GM18873 (cell line): ENCODE measurements at regions not wholly inside any gene's neighbourhood (a gene's known extent, or its start where the extent isn't known, plus 50 kb on each side); places are given as distances from the start of the nearest gene placed in this dataset.
"Not testable (repeated sequence)": the region's sequence is repeated elsewhere in the genome, so short reads cannot be mapped to it uniquely, and the experiment has no call there.

ENCODE experiments used
- ATAC-seq: cut with Tn5 transposase; IDR thresholded peaks from one replicate; pipeline ENCODE4 v1.9.1; 2021; ENCODE audit warnings: mild to moderate bottlenecking, moderate library complexity, moderate number of reproducible peaks; ENCODE audit not compliant: unreplicated experiment, low FRiP score

DNA sequence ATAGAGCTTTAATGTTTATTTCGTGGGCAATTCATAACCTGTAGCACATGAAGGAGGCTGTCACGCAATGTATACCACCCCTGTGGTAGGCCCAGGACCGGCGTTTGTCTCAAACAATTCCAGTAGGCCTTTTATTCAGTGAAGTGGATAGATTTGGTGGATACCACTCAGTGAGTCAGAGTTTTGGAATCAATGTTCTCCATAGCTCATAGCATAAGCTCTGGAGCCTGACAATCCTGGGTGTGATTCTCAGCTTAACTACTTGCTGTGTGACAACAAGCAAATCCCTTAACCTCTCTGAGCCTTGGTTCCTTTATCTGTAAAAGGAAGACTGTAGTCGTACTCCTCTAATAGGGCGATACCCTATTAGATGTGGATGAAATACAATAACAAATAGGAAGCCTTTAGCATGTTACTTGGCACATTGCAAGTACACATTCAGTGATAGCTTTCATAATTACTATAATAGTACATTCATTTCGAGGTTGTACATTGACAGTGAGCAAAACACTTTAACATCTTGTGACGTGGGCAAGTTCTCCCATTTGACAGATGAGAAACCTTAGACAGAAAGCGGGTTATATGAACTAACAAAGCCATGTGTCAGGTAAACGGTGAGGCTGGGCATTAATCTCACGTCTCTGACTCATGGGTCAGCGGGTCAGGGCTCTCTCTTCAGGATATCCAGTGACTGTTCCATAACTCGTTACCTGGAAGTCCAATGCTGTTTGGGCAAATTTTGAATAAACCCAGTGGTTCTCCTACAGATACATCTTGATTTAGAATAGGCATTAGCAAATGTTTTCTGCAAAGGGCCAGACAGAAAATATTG, 130.8 kb downstream of the C9orf152 start:
- no peak for ATAC-seq

GRCh38 chr9:110077925-110078324, 130.0 kb downstream of the C9orf152 start:
- ATAC-seq = no peak

GRCh38 chr9:110078604-110079003, 129.4 kb downstream of the C9orf152 start:
- no peak for ATAC-seq

DNA sequence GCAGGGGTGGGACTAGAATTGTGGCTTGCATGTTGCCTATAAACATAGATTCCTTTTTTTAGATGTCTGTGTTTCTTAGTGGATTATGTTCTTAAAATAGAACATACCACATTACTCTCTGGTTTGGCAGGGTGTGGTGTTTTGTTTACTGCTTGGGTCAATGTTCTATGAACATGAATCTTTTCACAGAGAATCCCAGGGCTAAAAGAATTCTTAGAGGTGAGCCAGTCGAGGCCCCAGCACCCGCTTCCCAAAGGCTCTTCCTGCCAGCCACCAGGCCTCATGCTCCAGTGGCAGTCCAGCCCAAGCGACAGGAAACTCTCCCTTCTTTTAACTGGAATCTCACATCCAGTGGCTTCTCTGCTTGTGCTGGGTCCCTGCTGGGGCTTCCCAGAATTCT, 126.6 kb downstream of the C9orf152 start:
- no peak for ATAC-seq

DNA sequence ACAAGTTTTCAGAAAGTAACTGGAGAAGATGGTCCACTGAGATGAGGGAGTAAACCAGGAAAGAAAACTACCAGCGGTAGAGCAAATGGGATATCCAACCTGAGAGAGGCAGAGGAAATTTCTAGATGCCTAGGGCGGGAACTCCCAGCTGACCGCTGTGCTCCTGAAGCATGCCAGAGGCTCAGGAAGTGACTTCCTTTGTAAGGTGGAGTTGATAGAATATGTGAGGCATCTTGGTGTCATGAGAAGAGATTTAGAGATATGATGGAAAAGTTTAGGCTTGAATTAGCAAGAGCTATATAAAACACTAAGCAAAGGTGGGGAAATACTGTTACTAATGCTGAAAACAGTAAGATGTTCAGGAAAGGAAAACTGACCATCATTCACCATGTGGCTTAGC, 124.1 kb downstream of the C9orf152 start:
- ATAC-seq = no peak

DNA sequence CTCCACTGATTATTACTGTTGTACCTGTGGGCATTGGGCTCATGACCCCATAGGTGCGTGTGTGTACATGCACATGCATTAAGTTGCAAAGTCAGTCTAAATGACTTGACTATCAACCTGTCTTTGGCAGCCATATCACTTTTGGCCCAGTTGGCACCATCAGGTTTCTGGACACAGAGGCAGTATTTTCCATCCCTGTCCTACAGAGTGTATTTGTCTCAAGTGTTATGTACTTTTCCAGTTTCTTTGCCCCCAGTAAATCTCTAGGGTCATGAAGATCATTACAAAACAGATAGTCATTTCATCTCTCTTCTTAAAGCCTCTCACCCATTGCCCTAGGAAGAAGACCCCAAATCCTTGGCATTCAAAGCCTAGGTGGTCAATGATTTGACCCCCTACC, 121.4 kb downstream of the C9orf152 start:
- ATAC-seq = no peak

DNA sequence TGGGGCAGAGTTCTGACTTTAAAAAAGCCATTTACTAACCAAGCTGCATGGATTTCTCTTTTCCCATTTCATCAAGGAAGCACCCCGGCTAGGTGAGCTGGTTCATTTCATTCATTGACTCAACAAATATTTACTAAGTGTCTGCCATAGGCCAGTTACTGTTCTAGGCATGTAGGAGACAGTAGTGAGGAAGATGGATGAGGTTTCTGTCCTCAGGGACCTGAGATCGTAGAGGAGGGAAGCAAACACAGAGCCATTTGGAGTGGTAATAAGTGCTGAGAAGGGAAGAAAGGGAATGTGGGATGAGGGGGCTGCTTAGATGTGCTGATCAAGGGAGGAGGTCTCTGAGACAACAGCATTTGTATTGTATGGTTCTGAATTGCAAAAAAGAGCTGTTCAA, 120.4 kb downstream of the C9orf152 start:
- no peak for ATAC-seq

GRCh38 chr9:110088099-110088498, 119.9 kb downstream of the C9orf152 start:
- no peak for ATAC-seq

- no peak for ATAC-seq
These were observed 118.1 kb downstream of the C9orf152 start for GRCh38 chr9:110089681-110090370.

- no peak for ATAC-seq
These were observed 115.2 kb downstream of the C9orf152 start for GRCh38 chr9:110092792-110093191.

GRCh38 chr9:110093417-110093816, 114.5 kb downstream of the C9orf152 start:
- no peak for ATAC-seq

DNA sequence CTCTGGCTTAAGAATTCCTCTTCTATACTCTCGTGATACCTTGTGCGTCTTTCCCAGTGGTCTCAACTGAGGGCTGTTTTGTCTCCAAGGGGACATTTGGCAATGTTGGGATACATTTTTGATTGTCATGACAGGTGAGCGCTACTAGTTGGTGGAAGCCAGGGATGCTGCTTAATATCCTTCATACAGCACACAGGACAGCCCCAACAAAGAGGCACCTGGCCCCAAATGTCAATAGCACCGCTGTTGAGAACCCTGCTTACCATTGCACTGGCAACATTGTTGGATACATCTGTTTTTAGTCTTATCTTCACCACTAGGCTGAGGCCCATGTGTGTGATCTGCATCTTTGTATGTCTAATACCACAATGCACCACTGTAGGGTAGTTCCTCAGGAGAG, 114.1 kb downstream of the C9orf152 start:
- no peak for ATAC-seq

GRCh38 chr9:110095161-110095595, 112.8 kb downstream of the C9orf152 start:
- ATAC-seq = no peak

- ATAC-seq = no peak
These were observed 112.2 kb downstream of the C9orf152 start for GRCh38 chr9:110095776-110096175.

GRCh38 chr9:110096674-110097073, 111.3 kb downstream of the C9orf152 start:
- ATAC-seq = not testable (repeated sequence)

DNA sequence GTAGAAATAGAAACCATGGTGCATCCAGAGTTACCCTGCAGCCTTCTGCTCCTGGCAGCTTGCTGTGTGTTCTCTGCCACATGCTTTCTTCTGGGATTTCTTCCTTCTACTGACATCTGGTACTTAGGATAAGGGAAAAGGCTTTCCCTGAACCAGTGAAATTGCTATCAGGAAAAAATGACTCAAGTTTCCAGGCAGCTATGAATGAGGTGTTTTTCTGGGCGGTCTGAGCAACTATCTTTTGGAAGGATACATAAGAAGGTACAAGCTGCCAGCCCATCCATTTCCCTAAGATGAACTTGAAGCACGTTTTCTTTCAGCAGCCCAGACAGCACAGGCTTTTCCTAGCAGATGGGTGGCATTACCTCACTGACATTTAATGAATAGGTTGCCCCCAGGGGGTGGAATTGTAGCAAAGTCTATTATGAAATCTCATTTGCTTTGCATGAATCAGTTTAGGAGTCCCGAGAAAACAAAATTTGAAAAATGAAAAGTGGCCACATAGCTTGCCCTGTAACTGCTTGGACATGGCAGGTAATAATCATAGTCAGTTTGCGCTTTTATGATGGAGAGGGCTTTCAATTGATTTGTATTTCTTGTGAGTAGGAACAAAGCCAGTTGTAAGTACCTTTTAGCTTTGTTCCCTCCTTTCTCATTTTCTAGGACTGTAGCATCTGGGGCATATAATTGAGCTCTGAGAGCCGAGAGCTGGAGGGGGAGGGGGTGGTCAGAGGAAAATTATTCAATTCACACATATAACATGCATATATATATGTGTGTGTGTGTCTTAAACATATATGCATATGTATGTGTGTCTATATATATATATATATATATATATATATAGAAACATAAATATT, 108.5 kb downstream of the C9orf152 start:
- ATAC-seq = no peak

- peak; percentile 64 for ATAC-seq
These were observed 106.3 kb downstream of the C9orf152 start for GRCh38 chr9:110101531-110102161.

DNA sequence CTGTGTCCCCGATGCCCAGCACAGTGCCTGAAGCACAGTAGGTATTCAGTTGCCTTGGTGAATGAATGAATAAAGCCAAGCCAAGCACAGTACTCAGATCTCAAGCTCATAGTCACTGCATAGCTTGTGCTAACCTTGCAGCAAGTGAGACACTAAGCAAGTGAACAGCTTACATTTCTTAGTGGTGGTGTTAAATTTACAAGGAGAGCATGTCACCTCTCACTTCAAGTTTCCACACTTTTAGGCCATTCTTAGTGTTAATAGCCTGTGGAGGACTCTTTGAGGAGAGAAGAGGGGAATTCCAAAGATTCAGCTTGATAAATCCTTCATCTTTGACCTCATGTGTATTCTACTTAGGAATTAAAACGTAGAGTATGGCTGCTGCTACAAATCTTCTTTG, 104.7 kb downstream of the C9orf152 start:
- ATAC-seq = no peak

GRCh38 chr9:110104261-110104809, 103.6 kb downstream of the C9orf152 start:
- no peak for ATAC-seq

GRCh38 chr9:110105107-110105506, 102.9 kb downstream of the C9orf152 start:
- no peak for ATAC-seq
